Keratinocyte (primary cell): ENCODE measurements at regions not wholly inside any gene's neighbourhood (a gene's known extent, or its start where the extent isn't known, plus 50 kb on each side); places are given as distances from the start of the nearest gene placed in this dataset.

Experiments
- EZH2 ChIP-seq: IDR thresholded peaks from one replicate; pipeline ENCODE4 v1.6.1; 2012; ENCODE audit warnings: inconsistent platforms, mild to moderate bottlenecking, low read length, moderate library complexity
- TF ChIP-seq, protein P1 (sequence below), 3 experiments: IDR thresholded peaks in 1 of 3; conservative IDR thresholded peaks in 1 of 3; optimal IDR thresholded peaks in 1 of 3; 2 replicates in 2 of 3; 3 replicates in 1 of 3; pipeline versions ENCODE3 to v1.5.1; 2011; ENCODE audit warnings: low read length in 3 of 3, mild to moderate bottlenecking in 3 of 3, moderate library complexity in 2 of 3, control low read depth in 1 of 3, inconsistent platforms in 1 of 3; ENCODE audit not compliant: insufficient read depth in 2 of 3; ENCODE audit errors: extremely low read depth in 1 of 3

DNA sequence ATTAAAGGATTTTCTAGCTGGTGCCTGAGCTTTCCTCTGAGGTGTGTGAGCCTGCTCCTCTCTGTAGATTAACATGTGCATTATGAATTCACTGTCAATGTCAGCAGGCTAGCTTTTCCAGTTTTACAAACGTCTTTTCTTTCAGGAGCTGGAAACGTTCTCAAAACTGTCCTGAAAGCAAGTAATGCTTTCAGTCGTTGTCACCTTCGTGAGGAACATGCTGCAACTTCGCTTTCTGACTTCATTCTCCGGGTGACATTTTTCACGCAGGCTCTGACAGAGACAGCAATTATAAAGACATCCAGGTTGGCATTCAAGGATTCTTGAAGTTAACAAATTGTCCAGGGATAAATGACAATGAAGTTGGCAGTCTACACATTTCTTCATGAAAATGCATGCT, 671.5 kb downstream of the DHX35 start:
- TF ChIP-seq, protein P1, sequence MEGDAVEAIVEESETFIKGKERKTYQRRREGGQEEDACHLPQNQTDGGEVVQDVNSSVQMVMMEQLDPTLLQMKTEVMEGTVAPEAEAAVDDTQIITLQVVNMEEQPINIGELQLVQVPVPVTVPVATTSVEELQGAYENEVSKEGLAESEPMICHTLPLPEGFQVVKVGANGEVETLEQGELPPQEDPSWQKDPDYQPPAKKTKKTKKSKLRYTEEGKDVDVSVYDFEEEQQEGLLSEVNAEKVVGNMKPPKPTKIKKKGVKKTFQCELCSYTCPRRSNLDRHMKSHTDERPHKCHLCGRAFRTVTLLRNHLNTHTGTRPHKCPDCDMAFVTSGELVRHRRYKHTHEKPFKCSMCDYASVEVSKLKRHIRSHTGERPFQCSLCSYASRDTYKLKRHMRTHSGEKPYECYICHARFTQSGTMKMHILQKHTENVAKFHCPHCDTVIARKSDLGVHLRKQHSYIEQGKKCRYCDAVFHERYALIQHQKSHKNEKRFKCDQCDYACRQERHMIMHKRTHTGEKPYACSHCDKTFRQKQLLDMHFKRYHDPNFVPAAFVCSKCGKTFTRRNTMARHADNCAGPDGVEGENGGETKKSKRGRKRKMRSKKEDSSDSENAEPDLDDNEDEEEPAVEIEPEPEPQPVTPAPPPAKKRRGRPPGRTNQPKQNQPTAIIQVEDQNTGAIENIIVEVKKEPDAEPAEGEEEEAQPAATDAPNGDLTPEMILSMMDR (optimal IDR thresholded peaks at IDR 0.05 in 1 of 3, IDR thresholded peaks at IDR 0.05 in 1 of 3, conservative IDR thresholded peaks at IDR 0.05 in 1 of 3; ENCODE audit: extremely low read depth in 1 of 3, insufficient read depth in 2 of 3, low read length in 3 of 3): no peak
- TF ChIP-seq EZH2: no peak
